Hepatocyte (in vitro differentiated cells): ENCODE measurements at regions not wholly inside any gene's neighbourhood (a gene's known extent, or its start where the extent isn't known, plus 50 kb on each side); places are given as distances from the start of the nearest gene placed in this dataset.

Experiments
- DNase-seq: peaks from one replicate; pipeline ENCODE4 v3.0.0-alpha.2; 2016; ENCODE audit warnings: low spot score
- H2AFZ ChIP-seq: fragments of 200-600 bp; sonication (generic); 2 replicates; pipeline ENCODE4 v1.6.0; 2016; ENCODE audit warnings: antibody characterized with exemption, mild to moderate bottlenecking
- H3K27ac ChIP-seq: fragments of 200-600 bp; sonication (generic); 2 replicates; pipeline ENCODE4 v1.5.1; 2016; ENCODE audit warnings: mild to moderate bottlenecking
- H3K27me3 ChIP-seq: fragments of 200-600 bp; sonication (generic); 2 replicates; pipeline ENCODE4 v1.6.1; 2016
- H3K36me3 ChIP-seq: fragments of 200-600 bp; sonication (generic); replicated peaks from 2 replicates; pipeline ENCODE4 v1.5.1; 2016; ENCODE audit warnings: low read depth; ENCODE audit not compliant: insufficient read depth
- H3K4me1 ChIP-seq: fragments of 200-600 bp; sonication (generic); 2 replicates; pipeline ENCODE4 v1.5.1; 2016; ENCODE audit warnings: mild to moderate bottlenecking, moderate library complexity; ENCODE audit not compliant: insufficient read depth
- H3K4me2 ChIP-seq: fragments of 200-600 bp; sonication (generic); 2 replicates; pipeline ENCODE4 v1.6.0; 2016
- H3K4me3 ChIP-seq: fragments of 200-600 bp; sonication (generic); 2 replicates; pipeline ENCODE4 v1.5.1; 2016; ENCODE audit warnings: mild to moderate bottlenecking
- H3K79me2 ChIP-seq: fragments of 200-600 bp; sonication (generic); 2 replicates; pipeline ENCODE4 v1.6.0; 2017; ENCODE audit warnings: mild to moderate bottlenecking
- H3K9me2 ChIP-seq: fragments of 200-600 bp; sonication (generic); replicated peaks from 2 replicates; pipeline ENCODE4 v1.6.0; 2017; ENCODE audit warnings: mild to moderate bottlenecking; ENCODE audit not compliant: insufficient read depth
- H3K9me3 ChIP-seq: fragments of 200-600 bp; sonication (generic); 2 replicates; pipeline ENCODE4 v1.5.1; 2016; ENCODE audit warnings: low read depth, mild to moderate bottlenecking
- H4K20me1 ChIP-seq: fragments of 200-600 bp; sonication (generic); 2 replicates; pipeline ENCODE4 v1.6.0; 2016; ENCODE audit warnings: mild to moderate bottlenecking; ENCODE audit not compliant: insufficient read depth, poor library complexity, severe bottlenecking
- EZH2 ChIP-seq: fragments of 200-600 bp; sonication (generic); IDR thresholded peaks from 2 replicates; pipeline ENCODE4 v1.6.1; 2016; ENCODE audit warnings: antibody characterized with exemption, mild to moderate bottlenecking, borderline replicate concordance
- EZH2phosphoT487 ChIP-seq: fragments of 200-600 bp; sonication (generic); IDR thresholded peaks from one replicate; pipeline ENCODE4 v1.6.1; 2018; ENCODE audit warnings: antibody characterized with exemption, mild to moderate bottlenecking, low read depth, moderate library complexity; ENCODE audit not compliant: unreplicated experiment, severe bottlenecking
- WGBS: methylation state at CpG from one replicate; pipeline ENCODE4 v1.1.6; 2016; ENCODE audit warnings: low lambda C conversion rate; ENCODE audit errors: missing lambda C conversion rate; 5-methylcytosine and 5-hydroxymethylcytosine counted together
- TF ChIP-seq, protein P1 (sequence below): fragments of 200-600 bp; sonication (generic); IDR thresholded peaks from 2 replicates; pipeline ENCODE4 v1.5.1; 2016; ENCODE audit warnings: antibody characterized with exemption, mild to moderate bottlenecking; ENCODE audit not compliant: poor library complexity

DNA sequence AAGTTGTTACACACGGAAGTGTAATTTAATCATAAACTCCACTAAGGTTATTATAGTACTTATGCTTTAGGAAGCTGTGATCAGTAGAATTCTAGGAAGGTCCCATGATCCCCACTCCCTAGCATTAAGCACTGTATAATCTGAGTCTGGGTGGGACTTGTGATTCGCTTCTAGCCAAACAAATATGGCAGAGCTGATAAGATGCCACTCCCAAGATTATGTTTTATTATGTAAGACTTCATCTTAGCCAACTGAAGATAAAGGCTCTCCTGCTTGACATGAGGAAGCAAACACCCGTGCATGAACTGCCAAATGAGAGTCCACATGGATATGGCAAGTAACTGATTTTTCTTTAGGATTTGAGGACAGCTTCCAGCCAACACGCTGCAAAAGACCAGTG, 186.4 kb upstream of the NDST3 start:
- 75% methylated on average over 4 of the region's 4 CpGs for WGBS
- Histone ChIP-seq H3K79me2 (no peaks in the 10 kb centered on the region), H3K27me3 (no peaks in the 10 kb centered on the region), H3K27ac (no peak overlapping the region), H3K4me2 (no peak overlapping the region), H3K36me3 (no peaks in the 10 kb centered on the region), H3K9me3 (no peaks in the 10 kb centered on the region), H4K20me1 (no peaks in the 10 kb centered on the region), H3K9me2 (no peaks in the 10 kb centered on the region), H3K4me1 (no peaks in the 10 kb centered on the region), H2AFZ (no peak overlapping the region), H3K4me3 (no peak overlapping the region)
- no peak for TF ChIP-seq EZH2
- DNase-seq: no peak

DNA sequence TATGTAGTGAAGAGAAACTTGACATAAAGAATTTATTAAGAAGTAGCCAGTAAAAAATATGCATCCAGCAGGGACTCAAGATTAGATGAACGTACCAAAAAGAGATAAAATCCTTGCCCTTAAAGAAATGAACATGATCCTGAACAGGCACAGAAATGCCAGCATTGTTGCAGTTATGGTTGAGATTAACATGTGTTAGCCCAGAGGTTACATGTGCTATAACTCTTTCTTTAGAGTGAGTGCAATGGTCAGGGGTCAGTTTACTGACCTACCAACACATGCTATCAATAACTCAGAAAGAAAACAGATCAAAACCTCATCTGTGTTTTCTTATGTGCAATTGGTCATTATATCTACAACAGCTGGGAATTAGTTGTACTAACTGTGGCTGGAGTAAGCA, 166.1 kb upstream of the NDST3 start:
- H3K9me2 ChIP-seq: no peaks in the 10 kb centered on the region
- TF ChIP-seq EZH2phosphoT487 (no peak), EZH2 (no peak)
- TF ChIP-seq, protein P1, sequence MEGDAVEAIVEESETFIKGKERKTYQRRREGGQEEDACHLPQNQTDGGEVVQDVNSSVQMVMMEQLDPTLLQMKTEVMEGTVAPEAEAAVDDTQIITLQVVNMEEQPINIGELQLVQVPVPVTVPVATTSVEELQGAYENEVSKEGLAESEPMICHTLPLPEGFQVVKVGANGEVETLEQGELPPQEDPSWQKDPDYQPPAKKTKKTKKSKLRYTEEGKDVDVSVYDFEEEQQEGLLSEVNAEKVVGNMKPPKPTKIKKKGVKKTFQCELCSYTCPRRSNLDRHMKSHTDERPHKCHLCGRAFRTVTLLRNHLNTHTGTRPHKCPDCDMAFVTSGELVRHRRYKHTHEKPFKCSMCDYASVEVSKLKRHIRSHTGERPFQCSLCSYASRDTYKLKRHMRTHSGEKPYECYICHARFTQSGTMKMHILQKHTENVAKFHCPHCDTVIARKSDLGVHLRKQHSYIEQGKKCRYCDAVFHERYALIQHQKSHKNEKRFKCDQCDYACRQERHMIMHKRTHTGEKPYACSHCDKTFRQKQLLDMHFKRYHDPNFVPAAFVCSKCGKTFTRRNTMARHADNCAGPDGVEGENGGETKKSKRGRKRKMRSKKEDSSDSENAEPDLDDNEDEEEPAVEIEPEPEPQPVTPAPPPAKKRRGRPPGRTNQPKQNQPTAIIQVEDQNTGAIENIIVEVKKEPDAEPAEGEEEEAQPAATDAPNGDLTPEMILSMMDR: no peak
- H2AFZ ChIP-seq: no peak overlapping the region
- H3K27ac ChIP-seq: no peak overlapping the region
- H3K4me3 ChIP-seq: no peak overlapping the region
- H3K4me1 ChIP-seq: no peaks in the 10 kb centered on the region
- H3K79me2 ChIP-seq: no peaks in the 10 kb centered on the region
- H4K20me1 ChIP-seq: no peaks in the 10 kb centered on the region
- WGBS: 42% methylated on average over 1 of the region's 1 CpG
- no peaks in the 10 kb centered on the region for H3K9me3 ChIP-seq
- no peak for DNase-seq
- no peaks in the 10 kb centered on the region for H3K36me3 ChIP-seq
- no peaks in the 10 kb centered on the region for H3K27me3 ChIP-seq
- no peak overlapping the region for H3K4me2 ChIP-seq

DNA sequence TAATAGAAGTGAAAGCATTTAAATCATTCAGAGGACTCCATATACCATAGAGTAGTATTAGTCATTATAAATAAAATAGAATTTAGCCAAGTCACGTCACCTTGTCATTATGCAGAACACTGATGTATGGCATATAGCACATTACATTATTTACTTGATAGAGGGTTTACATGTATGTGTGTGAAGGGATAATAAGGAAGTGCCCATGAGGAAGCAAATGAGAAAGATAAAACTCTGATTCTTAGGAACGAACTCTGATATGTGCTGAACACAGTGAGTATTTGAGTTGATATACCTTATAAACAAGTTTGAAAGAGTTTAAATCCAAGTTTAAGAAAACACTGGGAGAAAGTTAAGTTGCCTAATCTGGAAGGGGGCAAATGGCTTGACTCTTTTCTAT, 160.5 kb upstream of the NDST3 start:
- Histone ChIP-seq H3K27me3 (no peaks in the 10 kb centered on the region), H3K79me2 (no peaks in the 10 kb centered on the region), H2AFZ (no peak overlapping the region), H3K9me2 (no peaks in the 10 kb centered on the region), H3K4me3 (no peak overlapping the region), H3K4me1 (no peaks in the 10 kb centered on the region), H4K20me1 (no peaks in the 10 kb centered on the region), H3K36me3 (no peaks in the 10 kb centered on the region), H3K9me3 (no peaks in the 10 kb centered on the region), H3K27ac (no peak overlapping the region), H3K4me2 (no peak overlapping the region)
- DNase-seq: no peak
- TF ChIP-seq, protein P1: no peak
- TF ChIP-seq EZH2phosphoT487: no peak
- TF ChIP-seq EZH2: no peak
- WGBS: 91% methylated on average over 2 of the region's 2 CpGs

DNA sequence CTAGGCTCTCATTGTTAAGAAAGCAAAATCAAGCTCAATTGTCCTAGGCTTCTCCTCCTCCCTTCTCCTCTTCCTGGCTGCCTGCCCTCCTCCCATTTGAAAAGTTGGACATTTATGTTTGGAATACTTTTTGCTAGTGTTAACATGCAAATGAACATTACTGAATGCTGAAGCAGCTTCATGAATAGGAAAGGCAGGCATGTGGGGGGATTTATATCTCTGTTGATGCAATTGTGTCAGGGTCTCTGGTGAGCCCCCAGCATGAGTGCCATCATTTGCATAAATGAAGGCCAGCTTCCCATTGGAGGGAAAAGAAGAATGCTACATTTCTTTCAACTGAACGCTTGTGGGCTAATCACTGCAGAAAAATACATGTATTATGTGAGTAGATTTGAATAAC, 160.1 kb upstream of the NDST3 start:
- H3K4me1 ChIP-seq: no peaks in the 10 kb centered on the region
- H3K27me3 ChIP-seq: no peaks in the 10 kb centered on the region
- H3K27ac ChIP-seq: no peak overlapping the region
- TF ChIP-seq EZH2 (no peak), EZH2phosphoT487 (no peak)
- TF ChIP-seq, protein P1: no peak
- WGBS: 86% methylated on average over 1 of the region's 1 CpG
- no peak for DNase-seq
- no peaks in the 10 kb centered on the region for H3K9me2 ChIP-seq
- no peak overlapping the region for H3K4me2 ChIP-seq
- H4K20me1 ChIP-seq: no peaks in the 10 kb centered on the region
- H3K9me3 ChIP-seq: no peaks in the 10 kb centered on the region
- H3K79me2 ChIP-seq: no peaks in the 10 kb centered on the region
- H3K4me3 ChIP-seq: no peak overlapping the region
- H3K36me3 ChIP-seq: no peaks in the 10 kb centered on the region
- no peak overlapping the region for H2AFZ ChIP-seq
